Fibroblast of upper back skin (primary cell): ENCODE measurements at regions not wholly inside any gene's neighbourhood (a gene's known extent, or its start where the extent isn't known, plus 50 kb on each side); places are given as distances from the start of the nearest gene placed in this dataset.
"Not testable (repeated sequence)": the region's sequence is repeated elsewhere in the genome, so short reads cannot be mapped to it uniquely, and the experiment has no call there.

Source experiments
- DNase-seq: peaks from one replicate; pipeline ENCODE4 v3.0.0-alpha.2; 2013

DNA sequence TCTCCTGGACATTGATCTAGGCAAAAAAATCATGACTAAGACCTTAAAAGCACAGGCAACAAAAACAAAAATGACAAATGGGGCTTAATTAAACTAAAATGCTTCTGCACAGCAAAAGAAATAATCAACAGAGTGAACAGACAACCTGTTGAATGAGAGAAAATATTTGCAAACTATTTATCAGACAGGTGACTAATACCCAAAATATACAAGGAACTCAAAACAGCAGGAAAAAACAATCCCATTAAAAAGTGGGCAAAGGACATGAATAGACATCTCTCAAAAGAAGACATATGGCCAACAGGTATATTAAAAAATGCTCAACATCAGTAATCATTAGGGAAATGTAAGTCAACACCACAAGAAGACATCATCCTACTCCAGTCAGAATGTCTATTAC is 166.8 kb downstream of the MTERF1 start:
- no peak for DNase-seq

DNA sequence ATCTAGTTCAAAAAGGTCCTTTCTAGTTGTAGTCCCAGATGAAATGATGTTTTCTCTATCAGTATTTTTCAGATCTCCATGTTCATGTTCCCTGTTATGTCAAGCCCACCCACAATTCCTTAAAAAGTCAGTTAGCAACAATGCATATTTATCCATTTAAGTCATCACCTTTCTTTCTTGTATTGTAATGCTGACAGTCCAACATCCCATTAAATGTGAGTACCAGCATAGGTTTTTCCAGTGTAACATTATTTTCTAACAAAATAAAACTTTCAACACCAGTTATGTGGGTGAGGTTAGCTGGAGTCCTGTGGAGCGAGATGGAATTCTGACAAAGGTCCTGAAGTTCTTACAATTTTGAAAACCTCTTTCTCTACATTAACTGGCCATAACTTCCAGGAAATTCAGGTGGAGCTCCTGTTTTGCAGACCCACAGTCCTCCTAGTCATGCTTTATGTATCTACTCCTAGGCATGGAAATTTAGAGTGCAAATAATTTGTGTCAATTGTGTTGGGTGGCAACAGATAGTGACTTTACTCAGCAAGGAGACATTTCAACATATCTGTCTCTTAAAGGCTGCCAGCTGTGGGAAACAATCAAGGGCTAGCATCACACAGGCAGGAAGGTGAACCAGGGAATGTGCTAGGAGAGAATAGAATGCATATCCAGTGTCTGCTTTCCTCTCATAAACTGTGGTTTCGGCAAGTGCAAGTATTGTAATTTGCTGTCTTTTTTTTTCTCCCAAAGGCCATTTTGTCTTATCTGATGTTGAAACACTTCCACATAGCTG is 162.6 kb downstream of the MTERF1 start:
- peak; percentile 70 for DNase-seq

DNA sequence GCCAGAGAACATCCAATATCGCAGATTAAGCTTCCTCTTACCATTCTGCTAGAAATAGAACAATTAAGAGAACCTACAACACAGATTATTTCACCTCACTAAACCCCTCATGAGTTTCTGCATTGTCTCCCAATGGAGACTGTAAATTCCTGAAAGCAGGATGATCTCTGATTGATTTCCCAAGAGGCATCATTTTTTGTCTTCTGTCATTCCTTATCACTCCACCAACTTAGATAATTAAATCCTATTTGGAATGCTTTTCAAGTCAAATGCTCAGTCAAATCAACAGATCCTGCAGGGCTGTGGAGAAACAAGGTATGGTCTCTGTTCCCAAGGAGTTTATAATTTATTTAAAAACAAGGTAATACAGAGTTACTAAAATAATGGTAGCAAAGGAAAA is 161.5 kb downstream of the MTERF1 start:
- DNase-seq, result no peak

DNA sequence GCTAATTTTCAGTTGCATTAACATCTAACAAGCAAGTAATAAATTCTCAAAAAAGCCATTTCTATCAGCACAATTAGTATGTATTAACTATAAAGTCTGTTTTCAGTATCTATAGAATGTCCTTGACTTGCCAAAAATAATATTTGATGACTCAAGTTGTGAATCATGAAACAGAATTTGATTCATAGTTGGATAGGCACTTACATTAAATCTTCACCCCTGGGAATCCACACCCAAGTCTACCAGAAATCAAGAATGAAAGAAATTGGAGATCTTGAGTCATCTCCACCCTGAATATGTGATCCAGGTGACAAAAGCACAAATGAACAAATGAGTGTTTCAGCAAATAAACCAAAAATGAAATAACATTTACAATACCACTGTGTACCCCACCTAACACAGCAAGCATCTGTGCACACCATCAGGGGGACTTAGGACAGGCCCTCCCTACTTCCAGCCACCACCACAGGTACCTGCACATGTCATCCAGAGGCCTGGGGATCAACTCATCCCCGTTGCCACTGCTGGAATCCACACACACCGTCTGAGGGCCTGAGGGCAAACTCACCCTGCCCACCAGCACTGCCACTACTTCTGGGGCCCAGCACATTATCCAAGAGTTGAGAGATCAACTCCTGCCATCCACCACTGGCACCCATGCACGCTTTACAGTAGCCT is 160.1 kb downstream of the MTERF1 start:
- peak; percentile 84 for DNase-seq

DNA sequence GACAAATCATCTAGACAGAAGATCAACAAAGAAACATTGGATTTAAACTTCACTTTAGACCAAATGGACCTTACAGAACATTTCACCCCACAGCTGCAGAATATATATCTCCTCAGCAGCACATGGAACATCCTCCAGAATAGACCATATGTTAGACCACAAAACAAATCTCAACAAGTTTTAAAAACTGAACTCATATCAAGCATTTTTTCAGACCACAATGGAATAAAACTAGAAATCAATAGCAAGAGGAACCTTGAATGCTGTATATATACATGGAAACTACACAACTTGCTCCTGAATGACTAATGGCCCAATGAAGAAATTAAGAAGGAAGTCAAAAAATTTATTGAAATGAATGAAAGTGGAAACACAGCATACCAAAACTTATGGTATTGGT is 157.7 kb downstream of the MTERF1 start:
- peak; percentile 5 for DNase-seq

DNA sequence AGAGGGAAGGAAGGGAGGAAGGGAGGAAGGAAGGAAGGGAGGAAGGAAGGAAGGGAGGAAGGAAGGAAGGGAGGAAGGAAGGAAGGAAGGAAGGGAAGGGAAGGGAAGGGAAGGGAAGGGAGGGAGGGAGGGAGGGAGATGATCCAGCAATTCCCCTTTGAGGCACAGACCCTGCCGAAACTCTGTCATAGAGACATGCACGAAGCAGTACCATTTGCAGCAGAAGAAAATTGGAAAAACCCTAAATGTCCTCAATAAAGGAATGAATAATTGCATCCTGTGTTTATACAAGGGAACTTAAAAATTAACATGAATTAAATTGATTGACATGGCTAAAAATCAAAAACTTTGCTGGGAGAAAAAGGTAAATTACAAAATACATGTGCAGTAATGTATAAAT is 151.5 kb downstream of the MTERF1 start:
- DNase-seq, result not testable (repeated sequence)

DNA sequence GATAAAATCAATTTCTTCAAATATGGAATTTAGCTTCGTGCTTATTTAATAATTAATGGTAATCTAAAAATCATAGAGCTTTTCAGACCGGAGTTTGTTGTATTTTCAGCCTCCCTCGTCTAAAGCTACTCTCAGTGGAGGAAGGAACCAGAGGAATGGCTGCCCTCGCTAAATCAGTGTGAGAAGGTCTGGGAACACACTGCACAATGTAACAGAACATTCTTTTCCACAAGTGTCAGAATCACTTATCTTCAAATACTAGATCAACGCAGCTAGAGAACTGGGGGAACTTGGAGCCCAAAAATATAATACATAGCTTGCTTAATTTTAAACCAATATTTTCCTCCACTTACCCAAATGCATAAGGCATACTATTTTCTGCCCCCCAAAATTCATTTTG is 148.5 kb downstream of the MTERF1 start:
- no peak for DNase-seq

DNA sequence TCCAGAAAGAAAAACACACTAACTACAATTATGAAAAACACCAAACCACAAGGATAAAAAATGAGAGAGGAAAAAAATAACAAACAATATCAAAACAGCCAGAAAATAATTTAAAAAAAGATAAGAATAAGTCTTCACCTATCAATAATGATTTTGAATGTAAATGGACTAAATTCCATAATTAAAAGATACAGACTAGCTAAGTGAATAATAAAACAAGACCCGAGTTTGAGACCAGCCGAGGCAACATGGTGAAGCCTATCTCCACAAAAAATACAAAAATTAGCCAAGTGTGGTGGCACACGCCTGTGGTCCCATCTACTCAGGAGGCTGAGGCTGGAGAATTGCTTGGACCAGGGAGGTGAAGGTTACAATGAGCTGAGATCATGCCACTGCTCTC is 131.1 kb downstream of the MTERF1 start:
- no peak for DNase-seq

DNA sequence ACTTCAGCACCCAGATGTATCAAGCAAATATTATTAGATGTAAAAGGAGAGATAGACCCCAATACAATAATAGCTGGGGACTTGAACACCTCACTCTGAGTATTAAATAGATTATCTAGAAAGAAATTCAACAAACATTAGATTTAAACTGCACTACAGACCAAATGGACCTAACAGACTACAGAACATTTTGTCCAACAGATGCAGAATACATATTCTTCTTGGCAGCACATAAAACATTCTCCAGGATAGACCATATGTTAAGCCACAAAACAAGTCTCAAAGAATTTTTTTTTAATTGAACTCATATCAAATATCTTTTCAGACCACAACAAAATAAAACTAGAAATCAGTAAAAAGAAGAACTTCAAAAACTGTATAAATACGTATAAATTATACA is 130.4 kb downstream of the MTERF1 start:
- no peak for DNase-seq

DNA sequence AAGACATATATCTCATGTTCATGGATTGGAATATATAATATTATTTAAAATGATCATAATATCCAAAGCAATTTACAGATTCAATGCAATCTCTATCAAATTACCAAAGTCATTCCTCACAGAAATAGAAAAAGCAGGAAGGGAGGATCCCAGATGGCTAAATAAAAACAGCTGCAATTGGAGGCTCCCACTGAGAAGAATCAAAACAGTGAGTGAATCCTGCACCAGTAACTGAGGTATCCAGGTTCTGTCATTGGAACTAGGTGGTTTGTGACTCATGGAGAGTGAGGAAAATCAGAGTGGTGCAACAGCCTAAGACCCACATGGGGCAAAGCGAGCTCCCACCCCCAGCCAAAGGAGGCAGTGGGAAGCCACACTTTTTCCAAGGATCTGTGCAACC is 128.4 kb downstream of the MTERF1 start:
- peak; percentile 21 for DNase-seq

DNA sequence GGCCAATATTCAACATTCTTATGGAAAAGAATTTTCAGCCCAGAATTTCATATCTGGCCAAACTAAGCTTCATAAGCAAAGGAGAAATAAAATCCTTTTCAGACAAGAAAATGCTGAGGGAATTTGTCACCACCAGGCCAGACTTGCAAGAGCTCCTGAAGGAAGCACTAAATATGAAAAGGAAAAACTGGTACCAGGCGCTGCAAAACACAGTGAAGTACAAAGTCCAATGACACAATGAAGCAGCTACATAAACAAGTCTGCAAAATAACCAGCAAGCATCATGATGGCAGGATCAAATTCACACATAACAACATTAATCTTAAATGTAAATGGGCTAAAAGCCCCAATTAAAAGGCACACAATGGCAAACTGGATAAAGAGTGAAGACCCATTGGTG is 126.2 kb downstream of the MTERF1 start:
- not testable (repeated sequence) for DNase-seq

DNA sequence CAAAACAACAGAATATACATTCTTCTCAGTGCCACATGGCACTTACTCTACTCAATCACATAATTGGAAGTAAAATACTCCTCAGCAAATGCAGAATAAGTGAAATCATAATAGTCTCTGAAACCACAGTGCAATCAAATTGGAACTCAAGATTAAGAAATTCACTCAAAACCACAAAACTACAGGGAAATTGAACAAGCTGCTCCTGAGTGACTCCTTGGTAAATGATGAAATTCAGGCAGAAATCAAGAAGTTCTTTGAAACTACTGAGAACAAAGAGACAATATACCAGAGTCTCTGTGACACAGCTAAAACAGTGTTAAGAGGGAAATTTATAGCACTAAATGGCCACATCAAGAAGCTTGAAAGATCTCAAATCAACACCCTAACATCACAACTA is 125.4 kb downstream of the MTERF1 start:
- DNase-seq, result peak; percentile 77

DNA sequence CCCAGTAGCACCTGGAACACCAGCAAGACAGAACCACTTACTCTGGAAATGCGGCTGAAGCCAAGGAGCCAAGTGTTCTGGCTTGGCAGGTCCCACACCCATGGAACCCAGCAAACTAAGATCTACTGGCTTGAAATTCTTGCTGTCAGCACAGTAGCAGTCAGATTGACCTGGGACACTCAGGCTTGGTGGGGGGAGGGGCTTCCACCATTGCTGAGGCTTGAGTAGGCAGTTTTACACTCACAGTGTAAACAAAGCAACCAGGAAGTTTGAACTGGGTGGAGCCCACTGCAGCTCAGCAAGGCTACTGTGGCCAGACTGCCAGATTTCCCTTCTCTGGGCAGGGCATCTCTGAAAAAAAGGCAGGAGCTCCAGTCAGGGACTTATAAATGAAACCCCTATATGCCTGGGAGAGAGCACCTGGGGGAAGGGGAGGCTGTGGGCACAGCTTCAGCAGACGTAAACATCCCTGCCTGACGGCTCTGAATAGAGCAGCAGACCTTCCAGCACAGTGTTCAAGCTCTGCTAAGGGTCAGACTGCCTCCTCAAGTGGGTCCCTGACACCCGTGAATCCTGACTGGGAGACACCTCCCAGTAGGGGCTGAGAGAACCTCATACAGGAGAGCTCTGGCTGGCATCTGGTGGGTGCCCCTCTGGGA is 121.2 kb downstream of the MTERF1 start:
- DNase-seq, result peak; percentile 34

DNA sequence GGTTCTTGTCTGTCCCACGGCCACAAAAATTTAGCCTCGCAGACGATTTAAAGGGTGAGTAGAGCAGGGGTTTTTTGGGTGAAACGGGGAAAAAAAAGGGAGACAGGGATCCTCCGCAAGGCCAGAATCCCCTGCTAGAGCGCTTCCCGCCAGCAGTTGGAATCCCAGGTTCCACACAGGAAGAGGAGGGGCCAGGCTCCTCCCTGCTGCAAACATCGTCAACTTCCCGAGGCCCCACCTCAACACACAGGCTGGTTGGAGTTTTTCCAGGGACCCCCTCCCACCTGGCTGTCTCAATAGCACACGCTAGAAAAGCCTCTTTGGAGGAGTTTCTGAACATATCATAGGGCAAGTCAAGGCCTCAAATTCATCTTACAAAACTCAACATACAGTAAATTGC is 112.7 kb downstream of the MTERF1 start:
- DNase-seq, result no peak

DNA sequence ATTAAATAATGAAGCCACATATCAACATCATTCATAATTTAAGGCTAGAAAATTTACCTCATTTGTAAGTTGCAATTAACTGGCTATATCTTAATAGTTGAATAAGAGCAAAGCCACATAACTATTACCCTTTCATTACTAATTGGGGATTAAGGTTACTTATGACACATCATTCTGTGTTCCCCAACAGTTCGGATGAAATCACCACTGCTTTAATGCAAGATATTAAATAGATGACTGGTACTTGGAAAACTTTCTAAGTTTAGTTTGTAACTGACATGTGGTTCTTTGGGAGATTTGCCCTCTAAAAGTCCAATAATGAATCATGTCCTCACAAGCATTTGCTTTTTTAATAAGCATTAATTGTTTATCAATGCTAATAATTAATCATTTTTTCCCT is 109.1 kb downstream of the MTERF1 start:
- DNase-seq, result peak; percentile 42

DNA sequence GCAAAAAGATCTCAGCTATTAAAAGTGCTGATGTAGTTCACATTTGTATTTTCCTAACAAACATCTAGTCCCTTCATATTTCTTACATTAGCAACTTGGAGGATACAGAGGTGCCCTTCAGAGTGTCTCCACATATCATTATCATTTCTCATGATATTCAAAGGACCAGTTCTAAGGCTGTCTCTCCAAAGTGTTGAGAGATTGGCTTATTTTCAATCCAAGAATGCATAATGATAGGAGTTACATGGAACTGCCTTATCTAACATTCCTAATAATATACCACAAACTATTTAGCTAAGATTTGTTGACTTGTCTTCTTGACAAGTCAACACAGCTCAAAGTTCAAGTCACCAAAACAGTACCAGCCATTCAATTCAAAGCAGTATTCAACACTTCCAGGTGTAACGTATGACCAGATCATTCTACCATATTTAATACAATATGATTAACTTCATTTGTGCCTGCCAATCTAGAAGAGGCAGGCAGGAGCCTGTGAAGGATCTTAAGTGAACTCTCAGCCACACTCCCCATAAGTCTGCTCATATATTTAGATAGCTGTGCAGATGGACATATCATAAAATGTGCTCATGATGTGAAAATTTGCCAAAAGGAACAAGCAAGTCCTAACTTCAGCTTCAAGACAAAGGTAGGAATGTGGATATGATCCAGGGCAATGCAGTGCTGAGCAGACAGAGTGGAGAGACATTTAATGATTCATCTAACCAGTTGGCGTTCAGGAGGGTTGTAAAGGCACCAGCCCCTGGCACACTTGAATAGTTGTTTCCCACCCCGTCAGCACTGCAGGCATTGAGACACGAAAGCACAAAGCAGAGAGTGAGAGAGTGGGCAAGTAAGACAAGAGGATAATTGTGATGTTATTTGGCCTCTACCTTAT is 108.3 kb downstream of the MTERF1 start:
- DNase-seq, result peak; percentile 87

DNA sequence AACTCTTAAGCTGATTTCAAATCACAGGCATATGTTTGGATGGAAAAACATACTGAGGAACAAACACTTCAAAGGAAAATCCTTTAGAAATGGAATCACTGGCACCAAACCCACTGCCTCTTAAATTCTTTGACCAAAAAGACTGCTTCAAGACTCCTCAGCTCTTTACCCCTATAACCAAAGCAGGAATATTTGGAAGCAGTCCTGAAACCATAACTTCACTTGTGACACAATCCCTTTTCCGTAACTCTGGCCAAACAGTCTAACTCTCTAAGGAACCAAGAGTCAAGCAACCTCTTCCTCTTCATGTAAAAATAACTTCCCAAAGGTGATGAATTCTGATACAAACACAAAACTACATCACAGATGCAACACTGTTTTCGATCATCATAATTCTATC is 104.3 kb downstream of the MTERF1 start:
- DNase-seq, result peak; percentile 61

DNA sequence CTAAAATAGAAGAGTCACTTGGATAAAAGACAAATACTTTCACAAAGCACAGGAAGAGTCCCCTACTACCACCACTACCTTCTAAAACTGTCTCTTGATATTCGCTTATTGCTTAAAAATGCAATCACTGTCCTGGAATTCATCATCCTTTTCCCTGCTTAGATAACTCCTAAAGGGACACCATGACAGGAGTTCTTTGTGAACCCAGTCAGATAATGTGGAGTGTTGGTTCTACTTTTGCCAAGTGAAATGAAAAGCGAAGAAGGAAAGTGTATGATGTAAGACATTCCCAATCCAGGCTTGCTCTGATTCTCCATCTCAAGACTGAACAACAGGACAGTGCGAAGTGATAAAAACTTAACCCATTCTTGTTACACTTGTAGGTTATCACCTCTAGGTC is 103.0 kb downstream of the MTERF1 start:
- DNase-seq, result no peak

DNA sequence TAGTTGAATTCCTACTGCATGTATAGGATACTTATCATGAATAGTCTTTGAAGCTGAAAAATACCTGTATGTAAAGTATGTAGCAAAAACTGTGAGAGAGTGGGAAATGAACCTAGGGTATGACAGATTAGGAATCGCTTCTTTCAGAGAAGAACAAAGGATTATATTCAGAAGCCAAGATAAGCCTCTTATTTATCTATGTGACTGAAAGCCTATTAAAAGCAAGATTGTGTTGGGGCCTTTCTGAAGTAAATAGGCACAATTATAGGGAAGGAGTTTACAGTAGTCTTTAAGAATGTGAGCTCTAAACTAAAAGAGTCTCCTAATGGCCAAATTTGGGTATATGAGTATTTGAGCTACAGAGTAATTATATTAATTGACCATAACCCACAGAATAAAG is 102.1 kb downstream of the MTERF1 start:
- no peak for DNase-seq

DNA sequence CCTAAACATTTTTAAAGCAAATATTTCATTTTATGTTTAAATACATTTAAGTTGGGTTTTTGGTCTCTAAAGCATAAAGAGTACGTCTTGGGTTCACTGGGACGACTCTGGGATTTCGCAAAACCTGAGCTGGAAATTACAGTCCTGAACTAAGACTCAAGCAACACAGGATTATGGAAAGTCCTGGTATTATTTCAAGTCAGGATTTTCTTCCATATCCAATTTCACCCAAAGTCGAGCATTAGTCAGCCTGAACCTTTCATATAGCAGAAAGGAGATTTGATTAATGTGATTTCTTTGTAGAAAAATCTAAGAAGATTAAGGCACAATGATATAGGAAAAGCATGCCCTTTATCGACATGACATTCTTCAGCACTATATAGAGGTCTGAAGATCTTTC is 100.0 kb downstream of the MTERF1 start:
- peak; percentile 46 for DNase-seq

DNA sequence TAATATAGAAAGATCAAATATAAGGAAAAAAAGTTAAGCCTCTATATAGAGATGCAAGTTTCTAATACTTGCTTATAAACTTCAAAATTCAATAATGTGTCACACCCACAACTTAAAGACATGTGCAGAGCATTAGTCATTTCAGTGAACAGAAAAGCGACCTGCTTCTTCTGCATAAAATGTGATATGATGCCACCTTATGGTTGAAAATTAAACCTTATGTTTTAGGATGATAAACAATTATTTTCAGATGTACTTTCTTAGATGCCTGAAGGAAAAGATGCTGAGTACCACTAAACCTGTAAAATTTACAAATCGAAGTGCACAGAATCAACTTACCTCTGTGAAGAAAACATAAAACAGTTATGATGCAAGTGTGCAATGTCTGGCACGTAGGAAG is 96.0 kb downstream of the MTERF1 start:
- peak; percentile 78 for DNase-seq

DNA sequence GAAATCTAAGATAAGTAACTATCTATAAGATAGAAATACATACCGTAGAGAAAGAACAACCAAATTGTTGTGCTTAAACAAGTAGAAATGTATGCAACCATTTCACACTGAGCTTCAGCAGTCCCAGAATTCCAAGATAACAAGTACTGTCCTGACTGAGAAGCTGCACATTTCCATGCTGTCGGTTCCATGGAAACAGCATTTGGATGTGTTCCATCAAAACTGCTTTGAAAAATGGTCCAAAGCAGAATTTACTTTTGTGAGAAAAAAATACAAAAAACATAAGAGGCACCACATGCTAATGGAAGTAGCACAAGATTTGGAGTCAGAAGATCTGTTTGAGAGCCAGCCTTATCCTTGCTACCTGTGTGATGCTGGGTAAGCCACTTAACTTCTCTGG is 92.6 kb downstream of the MTERF1 start:
- DNase-seq, result no peak

DNA sequence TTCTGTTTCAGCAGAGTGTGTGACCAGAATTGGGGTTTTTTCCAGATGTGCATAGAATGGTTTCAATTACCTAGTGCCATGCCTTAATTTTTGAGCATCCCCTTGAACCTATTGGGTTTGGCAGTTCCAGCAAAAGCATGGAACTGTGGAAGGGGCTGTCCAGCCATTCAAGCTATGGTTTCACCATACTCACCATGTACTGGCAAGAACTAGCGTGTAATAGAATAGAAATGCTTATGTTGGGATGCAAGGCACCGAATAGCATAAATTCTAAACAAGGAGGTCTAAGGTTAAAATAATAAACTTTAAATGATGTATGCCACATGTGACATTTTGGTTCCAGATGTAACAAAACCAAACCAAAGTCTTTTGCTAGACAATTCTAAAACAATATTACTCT is 91.4 kb downstream of the MTERF1 start:
- DNase-seq, result no peak
